ENCODE measurements at regions not wholly inside any gene's neighbourhood (a gene's known extent, or its start where the extent isn't known, plus 50 kb on each side); places are given as distances from the start of the nearest gene placed in this dataset.
A peak's percentile ranks its signal among the peaks of the same experiment; 100 is the strongest.

DNA sequence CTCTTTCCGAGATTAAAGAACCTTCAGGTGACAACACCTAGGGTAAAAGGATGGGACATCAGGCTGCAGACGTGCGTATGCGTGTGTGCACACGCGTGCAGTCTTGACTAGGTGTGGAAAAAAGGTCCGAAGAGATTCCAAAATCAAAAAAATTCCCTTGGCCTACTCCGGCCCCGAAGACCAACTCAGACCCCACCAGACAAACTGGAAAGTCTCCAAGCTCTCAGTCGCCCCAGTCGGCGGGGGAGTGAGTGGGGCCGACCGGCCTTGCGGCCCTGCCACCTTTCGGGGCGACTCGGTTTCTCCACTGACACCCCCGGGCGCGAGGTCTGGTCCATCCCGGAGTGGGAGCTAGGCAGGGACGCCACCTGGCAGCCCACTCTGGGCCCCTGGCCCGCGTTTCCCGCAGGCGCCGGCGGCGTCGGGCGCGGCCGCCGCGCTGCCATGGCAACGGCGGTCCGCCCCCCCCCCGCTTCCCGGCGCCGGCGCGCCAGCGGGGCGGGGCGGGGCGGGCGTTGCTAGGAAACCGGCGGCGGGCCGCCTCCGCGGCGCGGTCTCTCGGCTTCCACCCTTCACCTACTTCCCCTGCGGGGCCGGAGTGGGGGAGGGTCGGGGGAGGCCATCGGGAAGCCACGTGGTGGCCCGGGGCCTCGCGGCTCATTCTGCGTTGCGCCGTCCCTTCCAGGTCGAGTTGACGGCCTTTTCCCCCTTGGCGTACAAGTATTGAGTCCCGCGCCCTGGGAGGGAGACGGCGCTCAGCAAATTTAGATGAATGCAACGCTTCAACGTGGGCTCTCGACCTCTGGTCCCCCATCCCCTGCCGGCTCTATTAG lies 253.1 kb downstream of the EFCAB11 start:
- H2AFZ ChIP-seq (ENCODE audit: insufficient read depth, low read depth, low read length, poor library complexity, severe bottlenecking) = peak overlapping the region; percentile 86
- H3K27me3 ChIP-seq (ENCODE audit: control insufficient read depth in 2 of 2, insufficient read depth in 2 of 2, low read length in 2 of 2) = no peaks in the 10 kb centered on the region
- peak overlapping the region; percentile 74 to 89 (median 82) for H3K27ac Mint-ChIP-seq
- peaks cover 26 to 31% of the 10 kb centered on the region in 2 donors for H3K4me1 ChIP-seq (ENCODE audit: control insufficient read depth in 1 of 2, insufficient read depth in 2 of 2, low read length in 2 of 2)
- peaks cover 4 to 5% of the 10 kb centered on the region in 2 donors for H3K9me3 ChIP-seq (replicated peaks in 1 of 2; ENCODE audit: control insufficient read depth in 1 of 2, insufficient read depth in 1 of 2, low read length in 2 of 2)
- H3K27ac ChIP-seq (ENCODE audit: low read depth in 1 of 2, low read length in 2 of 2) = peak overlapping the region; percentile 42 to 69
- peak overlapping the region; percentile 44 for H3K9ac ChIP-seq (ENCODE audit: insufficient read depth, low read length, poor library complexity, severe bottlenecking)
- H3K4me2 ChIP-seq (replicated peaks; ENCODE audit: extremely low read depth, low read length, poor library complexity, severe bottlenecking) = peak overlapping the region; percentile 89
- H3K4me3 ChIP-seq (replicated peaks in 1 of 3; ENCODE audit: low read depth in 2 of 3, low read length in 3 of 3) = peak overlapping the region; percentile 55 to 82 (median 60)
- intact Hi-C loops (cut with micrococcal nuclease) = no loop called here
- TF ChIP-seq, protein P1, sequence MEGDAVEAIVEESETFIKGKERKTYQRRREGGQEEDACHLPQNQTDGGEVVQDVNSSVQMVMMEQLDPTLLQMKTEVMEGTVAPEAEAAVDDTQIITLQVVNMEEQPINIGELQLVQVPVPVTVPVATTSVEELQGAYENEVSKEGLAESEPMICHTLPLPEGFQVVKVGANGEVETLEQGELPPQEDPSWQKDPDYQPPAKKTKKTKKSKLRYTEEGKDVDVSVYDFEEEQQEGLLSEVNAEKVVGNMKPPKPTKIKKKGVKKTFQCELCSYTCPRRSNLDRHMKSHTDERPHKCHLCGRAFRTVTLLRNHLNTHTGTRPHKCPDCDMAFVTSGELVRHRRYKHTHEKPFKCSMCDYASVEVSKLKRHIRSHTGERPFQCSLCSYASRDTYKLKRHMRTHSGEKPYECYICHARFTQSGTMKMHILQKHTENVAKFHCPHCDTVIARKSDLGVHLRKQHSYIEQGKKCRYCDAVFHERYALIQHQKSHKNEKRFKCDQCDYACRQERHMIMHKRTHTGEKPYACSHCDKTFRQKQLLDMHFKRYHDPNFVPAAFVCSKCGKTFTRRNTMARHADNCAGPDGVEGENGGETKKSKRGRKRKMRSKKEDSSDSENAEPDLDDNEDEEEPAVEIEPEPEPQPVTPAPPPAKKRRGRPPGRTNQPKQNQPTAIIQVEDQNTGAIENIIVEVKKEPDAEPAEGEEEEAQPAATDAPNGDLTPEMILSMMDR (IDR thresholded peaks at IDR 0.05) = no peak
- H3K36me3 ChIP-seq (replicated peaks in 1 of 2; ENCODE audit: control insufficient read depth in 1 of 2, insufficient read depth in 2 of 2, low read length in 2 of 2) = no peaks in the 10 kb centered on the region
- peak; percentile 82 to 86 (median 85) for DNase-seq
- no peaks in the 10 kb centered on the region for H3K79me2 ChIP-seq (ENCODE audit: insufficient read depth, low read length)
- peaks cover 30% of the 10 kb centered on the region for H3K4me1 Mint-ChIP-seq
- no peaks in the 10 kb centered on the region for H3K36me3 Mint-ChIP-seq
- 2% methylated on average over 51 of the region's 81 CpGs for WGBS (ENCODE audit: insufficient coverage)
- peak overlapping the region; percentile 74 to 76 for H3K4me3 Mint-ChIP-seq
- H3K9me3 Mint-ChIP-seq = peaks cover 3 to 13% (median 8%) of the 10 kb centered on the region in 7 donors
- H3K27me3 Mint-ChIP-seq (ENCODE audit: low read depth in 3 of 3) = no peaks in the 10 kb centered on the region
- no peaks in the 10 kb centered on the region for H4K20me1 ChIP-seq (ENCODE audit: insufficient read depth, low read length)

GRCh38 chr14:89700801-89701200 lies 253.7 kb downstream of the EFCAB11 start:
- Histone ChIP-seq H3K9me3 (replicated peaks in 1 of 2; ENCODE audit: control insufficient read depth in 1 of 2, insufficient read depth in 1 of 2, low read length in 2 of 2) (peaks cover 4 to 5% of the 10 kb centered on the region in 2 donors), H3K4me2 (replicated peaks; ENCODE audit: extremely low read depth, low read length, poor library complexity, severe bottlenecking) (peak overlapping the region; percentile 89), H3K27ac (ENCODE audit: low read depth in 1 of 2, low read length in 2 of 2) (peak overlapping the region in 1 of 2 donors; percentile 51), H3K79me2 (ENCODE audit: insufficient read depth, low read length) (no peaks in the 10 kb centered on the region), H3K27me3 (ENCODE audit: control insufficient read depth in 2 of 2, insufficient read depth in 2 of 2, low read length in 2 of 2) (no peaks in the 10 kb centered on the region), H3K4me1 (ENCODE audit: control insufficient read depth in 1 of 2, insufficient read depth in 2 of 2, low read length in 2 of 2) (peaks cover 26 to 33% of the 10 kb centered on the region in 2 donors), H3K36me3 (replicated peaks in 1 of 2; ENCODE audit: control insufficient read depth in 1 of 2, insufficient read depth in 2 of 2, low read length in 2 of 2) (no peaks in the 10 kb centered on the region), H4K20me1 (ENCODE audit: insufficient read depth, low read length) (no peaks in the 10 kb centered on the region), H3K4me3 (replicated peaks in 1 of 3; ENCODE audit: low read depth in 2 of 3, low read length in 3 of 3) (peak overlapping the region in 1 of 3 experiments; percentile 82), H2AFZ (ENCODE audit: insufficient read depth, low read depth, low read length, poor library complexity, severe bottlenecking) (peak overlapping the region; percentile 79), H3K9ac (ENCODE audit: insufficient read depth, low read length, poor library complexity, severe bottlenecking) (no peak overlapping the region)
- WGBS (ENCODE audit: insufficient coverage) = 74% methylated on average over 8 of the region's 12 CpGs
- Mint-ChIP-seq H3K4me1 (peaks cover 32% of the 10 kb centered on the region), H3K4me3 (peak overlapping the region; percentile 74 to 76), H3K27me3 (ENCODE audit: low read depth in 3 of 3) (no peaks in the 10 kb centered on the region), H3K36me3 (no peaks in the 10 kb centered on the region), H3K27ac (peak overlapping the region in 3 of 7 donors; percentile 71 to 82 (median 76)), H3K9me3 (peaks cover 3 to 13% (median 8%) of the 10 kb centered on the region in 7 donors)
- intact Hi-C loops (cut with micrococcal nuclease) = no loop called here
- TF ChIP-seq, protein P1 (IDR thresholded peaks at IDR 0.05) = no peak
- no peak for DNase-seq
